Breast epithelium (tissue), 3 donors: ENCODE measurements at regions not wholly inside any gene's neighbourhood (a gene's known extent, or its start where the extent isn't known, plus 50 kb on each side); places are given as distances from the start of the nearest gene placed in this dataset.

Source experiments
- CTCF ChIP-seq, 3 donors: fragments of 450-650 bp; IDR thresholded peaks; one replicate each; pipeline ENCODE4 v1.5.1; 2016 to 2017; ENCODE audit warnings: antibody characterized with exemption in 3 of 3, mild to moderate bottlenecking in 3 of 3, moderate library complexity in 3 of 3
- POLR2A ChIP-seq: fragments of 450-650 bp; IDR thresholded peaks from one replicate; pipeline ENCODE4 v1.6.1; 2016; ENCODE audit warnings: antibody characterized with exemption, mild to moderate bottlenecking, moderate library complexity

DNA sequence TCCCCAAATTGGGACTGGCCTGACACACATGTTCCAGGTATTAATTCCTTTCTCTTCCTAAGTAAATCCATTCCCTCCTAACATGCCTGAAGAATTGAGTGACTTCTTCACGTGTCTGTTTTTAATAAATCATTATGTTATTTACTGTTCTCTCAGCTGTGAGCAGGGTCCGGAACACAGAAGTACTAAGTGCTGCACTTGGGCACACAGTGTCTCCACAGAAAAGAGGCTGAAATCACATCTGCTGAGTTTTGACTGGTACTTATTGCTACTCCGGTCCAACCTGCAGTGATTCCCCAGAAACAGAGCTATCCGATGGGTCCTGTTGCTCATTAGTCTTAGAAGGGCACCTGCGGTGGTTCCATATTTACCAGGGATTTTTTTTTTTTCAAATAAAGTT lies 202.6 kb downstream of the RBM46 start:
- no peak for TF ChIP-seq CTCF (IDR thresholded peaks at IDR 0.05)
- no peak for TF ChIP-seq POLR2A
